Calu3 (cell line): ENCODE measurements at regions not wholly inside any gene's neighbourhood (a gene's known extent, or its start where the extent isn't known, plus 50 kb on each side); places are given as distances from the start of the nearest gene placed in this dataset.

ENCODE experiments used
- BruUV-seq: library from RNA; stranded (reverse); fragments of 400-500 nt; replicated peaks from 2 replicates; lab custom pipeline; 2021; lab: Mats Ljungman, UMichigan
- CTCF ChIA-PET: fragments of 300-600 bp; sonication (Branson Sonifier 250); formaldehyde crosslinking; loops from one replicate; lab custom pipeline; 2022; ENCODE audit warnings: antibody characterized with exemption; lab: Charles Lee
- DNase-seq: peaks from one replicate; pipeline ENCODE4 v3.0.0; 2022
- H3K27ac Mint-ChIP-seq: one replicate; pipeline ENCODE4 v1.8.0; 2022; ENCODE audit warnings: mixed read lengths; ENCODE audit not compliant: unreplicated experiment
- H3K27me3 Mint-ChIP-seq: one replicate; pipeline ENCODE4 v1.8.0; 2022; ENCODE audit warnings: mixed read lengths; ENCODE audit not compliant: unreplicated experiment
- H3K36me3 Mint-ChIP-seq: one replicate; pipeline ENCODE4 v1.8.0; 2022; ENCODE audit warnings: mild to moderate bottlenecking, moderate library complexity, mixed read lengths; ENCODE audit not compliant: insufficient read depth, unreplicated experiment
- H3K4me1 Mint-ChIP-seq: one replicate; pipeline ENCODE4 v1.8.0; 2022; ENCODE audit warnings: mild to moderate bottlenecking, low read depth, mixed read lengths; ENCODE audit not compliant: unreplicated experiment
- H3K4me3 Mint-ChIP-seq: one replicate; pipeline ENCODE4 v1.8.0; 2022; ENCODE audit warnings: mild to moderate bottlenecking, low read depth, moderate library complexity, mixed read lengths; ENCODE audit not compliant: unreplicated experiment
- H3K9me3 Mint-ChIP-seq: one replicate; pipeline ENCODE4 v1.8.0; 2022; ENCODE audit warnings: low read depth, mixed read lengths; ENCODE audit not compliant: unreplicated experiment
- CTCF ChIP-seq: fragments of 200-600 bp; IDR thresholded peaks from one replicate; pipeline ENCODE4 v1.8.0; 2022; ENCODE audit warnings: antibody characterized with exemption; ENCODE audit not compliant: unreplicated experiment
- intact Hi-C: fragments of 100-400 bp; cut with micrococcal nuclease; formaldehyde crosslinking; loops from one replicate; pipeline ENCODE4 v1.10.0; 2022; ENCODE audit not compliant: unreplicated experiment

GRCh38 chr16:66225696-66226095 lies 140.8 kb upstream of the CDH5 start:
- DNase-seq = no peak
- Mint-ChIP-seq H3K4me1 (no peaks in the 10 kb centered on the region), H3K9me3 (no peaks in the 10 kb centered on the region), H3K4me3 (no peak overlapping the region), H3K27ac (no peak overlapping the region), H3K27me3 (peaks cover 85% of the 10 kb centered on the region), H3K36me3 (no peaks in the 10 kb centered on the region)
- intact Hi-C loops = no loop called here
- CTCF ChIA-PET = no interaction called here
- no TSS peak for BruUV-seq
- no peak for TF ChIP-seq CTCF

- no peak for TF ChIP-seq CTCF
- H3K4me1 Mint-ChIP-seq = no peaks in the 10 kb centered on the region
- no peaks in the 10 kb centered on the region for H3K9me3 Mint-ChIP-seq
- H3K27me3 Mint-ChIP-seq = peaks cover 79% of the 10 kb centered on the region
- no peak overlapping the region for H3K27ac Mint-ChIP-seq
- no peak for DNase-seq
- no TSS peak for BruUV-seq
- CTCF ChIA-PET = no interaction called here
- H3K4me3 Mint-ChIP-seq = no peak overlapping the region
- no peaks in the 10 kb centered on the region for H3K36me3 Mint-ChIP-seq
- intact Hi-C loops = no loop called here
Observed at GRCh38 chr16:66224626-66225025, 141.9 kb upstream of the CDH5 start.

- intact Hi-C loops = no loop called here
- BruUV-seq = no TSS peak
- H3K36me3 Mint-ChIP-seq = no peaks in the 10 kb centered on the region
- no peaks in the 10 kb centered on the region for H3K9me3 Mint-ChIP-seq
- peaks cover 79% of the 10 kb centered on the region for H3K27me3 Mint-ChIP-seq
- CTCF ChIA-PET = interaction anchor here (1.0 kb wide), 1 partner anchor 12 kb away, joined by 3 read pairs; no protein-coding TSS in a partner anchor
- no peak for DNase-seq
- no peak overlapping the region for H3K27ac Mint-ChIP-seq
- no peaks in the 10 kb centered on the region for H3K4me1 Mint-ChIP-seq
- no peak overlapping the region for H3K4me3 Mint-ChIP-seq
- TF ChIP-seq CTCF = no peak
Observed at GRCh38 chr16:66224186-66224585, 142.3 kb upstream of the CDH5 start.

- TF ChIP-seq CTCF = no peak
- no TSS peak for BruUV-seq
- CTCF ChIA-PET = interaction anchor here (1.0 kb wide), 1 partner anchor 13 kb away, joined by 3 read pairs; no protein-coding TSS in a partner anchor
- H3K9me3 Mint-ChIP-seq = no peaks in the 10 kb centered on the region
- intact Hi-C loops = no loop called here
- no peaks in the 10 kb centered on the region for H3K4me1 Mint-ChIP-seq
- no peak for DNase-seq
- peaks cover 79% of the 10 kb centered on the region for H3K27me3 Mint-ChIP-seq
- no peak overlapping the region for H3K27ac Mint-ChIP-seq
- no peak overlapping the region for H3K4me3 Mint-ChIP-seq
- H3K36me3 Mint-ChIP-seq = no peaks in the 10 kb centered on the region
Observed at GRCh38 chr16:66223176-66223780, 143.2 kb upstream of the CDH5 start.
